Muscle of leg (tissue), 3 donors: ENCODE measurements at regions not wholly inside any gene's neighbourhood (a gene's known extent, or its start where the extent isn't known, plus 50 kb on each side); places are given as distances from the start of the nearest gene placed in this dataset.
"Not testable (repeated sequence)": the region's sequence is repeated elsewhere in the genome, so short reads cannot be mapped to it uniquely, and the experiment has no call there.

Experiments used
- DNase-seq: peaks from one replicate; pipeline ENCODE4 v3.0.0; 2013
- H3K27ac ChIP-seq: one replicate; pipeline ENCODE4 v1.5.1; 2013; ENCODE audit warnings: mild to moderate bottlenecking, low read length, control low read depth
- H3K27me3 ChIP-seq: one replicate; pipeline ENCODE4 v1.6.1; 2013; ENCODE audit warnings: low read length; ENCODE audit not compliant: control insufficient read depth, insufficient read depth
- H3K36me3 ChIP-seq: one replicate; pipeline ENCODE4 v1.6.1; 2013; ENCODE audit warnings: low read length; ENCODE audit not compliant: control insufficient read depth, insufficient read depth
- H3K4me1 ChIP-seq: one replicate; pipeline ENCODE4 v1.6.1; 2013; ENCODE audit warnings: low read length; ENCODE audit not compliant: control insufficient read depth, insufficient read depth
- H3K4me3 ChIP-seq: one replicate; pipeline ENCODE4 v1.5.1; 2013; ENCODE audit warnings: low read length, control low read depth
- H3K9me3 ChIP-seq: replicated peaks from 2 replicates; pipeline ENCODE4 v1.6.1; 2013; ENCODE audit warnings: low read depth, low read length; ENCODE audit not compliant: control insufficient read depth
- WGBS: methylation state at CpG from one replicate; pipeline ENCODE4 v1.1.5; 2013; ENCODE audit warnings: missing lambda C conversion rate; ENCODE audit not compliant: insufficient coverage; 5-methylcytosine and 5-hydroxymethylcytosine counted together

DNA sequence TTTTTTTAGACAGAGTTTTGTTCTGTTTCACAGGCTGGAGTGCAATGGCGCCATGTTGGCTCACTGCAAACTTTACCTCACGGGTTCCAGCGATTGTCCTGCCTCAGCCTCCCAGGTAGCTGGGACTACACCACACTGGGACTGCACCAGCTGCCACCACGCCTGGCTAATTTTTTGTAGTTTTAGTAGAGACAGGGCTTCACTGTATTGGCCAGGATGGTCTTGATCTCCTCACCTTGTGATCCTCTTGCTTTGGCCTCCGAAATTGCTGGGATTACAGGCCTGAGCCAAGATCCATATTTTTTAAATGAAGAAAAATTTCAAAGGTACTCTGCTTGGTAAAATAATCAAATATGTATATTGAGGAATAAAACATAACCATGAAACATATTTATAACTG, 195.8 kb upstream of the TPTE start:
- H3K4me1 ChIP-seq, DNase-seq, H3K4me3 ChIP-seq, H3K27me3 ChIP-seq, H3K27ac ChIP-seq, H3K36me3 ChIP-seq: not testable (repeated sequence)
- H3K9me3 ChIP-seq, result peaks cover 35% of the 10 kb centered on the region
- 73% methylated on average over 4 of the region's 5 CpGs for WGBS

DNA sequence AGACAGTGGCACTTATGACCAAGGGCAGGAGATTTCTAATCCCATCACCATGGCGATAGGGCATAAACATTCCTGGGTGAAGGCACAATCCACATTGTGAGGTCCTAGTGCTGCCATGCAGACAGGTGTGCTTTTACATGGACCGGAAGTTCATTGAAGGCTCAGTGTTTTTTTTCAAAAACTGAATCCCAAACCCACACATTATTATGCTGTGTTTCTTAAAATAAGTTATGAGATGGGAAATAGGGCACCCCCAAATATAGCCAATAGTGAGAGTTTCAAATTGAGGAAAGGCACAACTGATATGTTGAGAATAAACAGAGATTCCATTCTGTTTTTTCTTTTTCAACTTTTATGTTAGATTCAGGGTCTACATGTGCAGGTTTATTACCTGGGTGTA, 195.2 kb upstream of the TPTE start:
- not testable (repeated sequence) for H3K27ac ChIP-seq, H3K27me3 ChIP-seq, H3K36me3 ChIP-seq, H3K4me3 ChIP-seq, H3K4me1 ChIP-seq, DNase-seq
- WGBS, result 85% methylated on average over 1 of the region's 2 CpGs
- peaks cover 41% of the 10 kb centered on the region for H3K9me3 ChIP-seq

DNA sequence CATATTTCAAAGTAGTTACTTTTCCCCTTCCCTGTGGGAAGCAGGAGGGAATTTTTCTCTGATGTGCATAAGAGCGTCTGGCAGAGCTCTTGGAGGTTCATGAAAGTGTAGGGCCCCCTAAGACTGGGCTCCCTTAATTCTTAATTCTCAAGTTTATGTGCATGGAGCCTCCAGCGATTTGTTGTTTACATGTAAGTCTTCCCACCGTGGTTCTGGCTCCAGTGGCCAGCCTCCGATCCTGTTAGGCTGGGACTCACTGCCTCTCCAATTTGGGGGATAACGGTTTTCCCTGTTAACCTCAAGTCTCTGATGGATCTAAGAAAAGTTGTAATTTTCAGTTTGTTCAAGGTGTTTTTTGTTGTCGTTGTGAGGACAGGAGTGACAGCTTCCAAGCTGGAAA, 192.7 kb upstream of the TPTE start:
- H3K36me3 ChIP-seq, H3K4me1 ChIP-seq, DNase-seq, H3K27ac ChIP-seq, H3K4me3 ChIP-seq, H3K27me3 ChIP-seq: not testable (repeated sequence)
- 63% methylated on average over 4 of the region's 6 CpGs for WGBS
- H3K9me3 ChIP-seq, result peaks cover 49% of the 10 kb centered on the region

DNA sequence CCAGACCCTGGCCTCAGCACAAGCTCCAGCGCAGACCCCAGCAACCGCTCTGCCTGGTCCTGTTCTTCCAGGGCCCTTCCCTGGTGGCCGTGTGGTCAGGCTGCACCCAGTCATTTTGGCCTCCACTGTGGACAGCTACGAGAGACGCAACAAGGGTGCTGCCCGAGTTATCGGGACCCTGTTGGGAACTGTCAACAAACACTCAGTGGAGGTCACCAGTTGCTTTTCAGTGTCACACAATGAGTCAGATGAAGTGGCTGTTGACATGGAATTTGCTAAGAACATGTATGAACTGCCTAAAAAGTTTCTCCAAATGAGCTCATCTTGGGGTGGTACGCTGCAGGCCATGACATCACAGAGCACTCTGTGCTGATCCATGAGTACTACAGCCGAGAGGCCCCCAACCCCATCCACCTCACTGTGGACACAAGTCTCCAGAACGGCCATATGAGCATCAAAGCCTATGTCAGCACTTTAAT, 190.7 kb upstream of the TPTE start:
- not testable (repeated sequence) for H3K4me3 ChIP-seq, H3K4me1 ChIP-seq, H3K27me3 ChIP-seq, H3K36me3 ChIP-seq, H3K27ac ChIP-seq, DNase-seq
- peaks cover 48% of the 10 kb centered on the region for H3K9me3 ChIP-seq
- WGBS, result 85% methylated on average over 9 of the region's 10 CpGs

DNA sequence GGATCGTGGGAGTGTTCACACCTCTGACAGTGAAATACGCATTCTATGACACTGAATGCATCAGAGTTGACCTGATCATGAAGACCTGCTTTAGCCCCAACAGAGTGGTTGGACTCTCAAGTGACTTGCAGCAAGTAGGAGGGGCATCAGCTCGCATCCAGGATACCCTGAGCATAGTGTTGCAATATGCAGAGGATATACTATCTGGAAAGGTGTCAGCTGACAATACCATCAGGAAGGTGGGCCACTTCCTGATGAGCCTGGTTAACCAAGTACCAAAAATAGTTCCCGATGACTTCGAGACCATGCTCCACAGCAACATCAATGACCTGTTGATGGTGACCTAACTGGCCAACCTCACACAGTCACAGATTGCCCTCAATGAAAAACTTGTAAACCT, 190.2 kb upstream of the TPTE start:
- WGBS, result 85% methylated on average over 5 of the region's 5 CpGs

DNA sequence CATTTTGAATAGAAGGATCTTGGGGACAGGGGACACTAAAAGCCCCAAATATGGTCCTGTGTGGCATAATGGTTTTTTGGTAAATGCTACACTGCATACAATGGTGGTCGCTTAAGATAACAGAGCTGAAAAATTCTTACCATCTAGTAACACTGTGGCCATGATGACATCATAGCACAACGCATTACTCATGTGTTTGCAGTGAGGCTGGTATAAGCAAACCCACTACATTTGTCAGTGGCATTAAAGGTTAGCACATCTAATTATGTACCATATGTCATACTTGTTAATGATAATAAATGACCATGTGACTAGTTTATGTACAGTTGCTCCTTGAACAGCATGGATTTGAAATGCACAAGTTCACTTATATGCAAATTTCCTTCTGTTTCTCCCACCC, 188.4 kb upstream of the TPTE start:
- H3K27ac ChIP-seq, H3K4me3 ChIP-seq, H3K4me1 ChIP-seq, DNase-seq, H3K36me3 ChIP-seq, H3K27me3 ChIP-seq: not testable (repeated sequence)
- H3K9me3 ChIP-seq, result peaks cover 40% of the 10 kb centered on the region
- no CpG with 5 or more reads among the region's 2 CpGs for WGBS

More for the DNA sequence above, 190.2 kb upstream of the TPTE start:
- peaks cover 45% of the 10 kb centered on the region for H3K9me3 ChIP-seq
- H3K36me3 ChIP-seq, H3K27me3 ChIP-seq, H3K4me3 ChIP-seq, DNase-seq, H3K27ac ChIP-seq, H3K4me1 ChIP-seq: not testable (repeated sequence)

DNA sequence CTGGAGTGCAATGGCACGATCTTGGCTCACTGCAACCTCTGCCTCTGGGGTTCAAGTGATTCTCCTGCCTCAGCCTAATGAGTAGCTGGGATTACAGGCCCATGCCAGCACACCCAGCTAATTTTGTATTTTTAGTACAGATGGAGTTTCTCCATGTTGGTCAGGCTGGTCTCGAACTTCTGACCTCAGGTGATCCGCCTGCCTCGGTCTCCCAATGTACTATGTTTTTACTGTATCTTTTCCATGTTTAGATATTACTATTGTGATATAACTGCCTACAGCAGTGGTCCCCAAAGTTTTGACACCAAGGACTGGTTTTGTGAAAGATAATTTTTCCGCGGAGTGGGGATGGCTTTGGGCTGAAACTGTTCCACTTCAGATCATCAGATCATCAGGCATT, 187.0 kb upstream of the TPTE start:
- H3K9me3 ChIP-seq, result peaks cover 46% of the 10 kb centered on the region
- H3K27ac ChIP-seq, H3K4me1 ChIP-seq, H3K27me3 ChIP-seq, H3K36me3 ChIP-seq, DNase-seq, H3K4me3 ChIP-seq: not testable (repeated sequence)
- WGBS, result no CpG with 5 or more reads among the region's 6 CpGs

DNA sequence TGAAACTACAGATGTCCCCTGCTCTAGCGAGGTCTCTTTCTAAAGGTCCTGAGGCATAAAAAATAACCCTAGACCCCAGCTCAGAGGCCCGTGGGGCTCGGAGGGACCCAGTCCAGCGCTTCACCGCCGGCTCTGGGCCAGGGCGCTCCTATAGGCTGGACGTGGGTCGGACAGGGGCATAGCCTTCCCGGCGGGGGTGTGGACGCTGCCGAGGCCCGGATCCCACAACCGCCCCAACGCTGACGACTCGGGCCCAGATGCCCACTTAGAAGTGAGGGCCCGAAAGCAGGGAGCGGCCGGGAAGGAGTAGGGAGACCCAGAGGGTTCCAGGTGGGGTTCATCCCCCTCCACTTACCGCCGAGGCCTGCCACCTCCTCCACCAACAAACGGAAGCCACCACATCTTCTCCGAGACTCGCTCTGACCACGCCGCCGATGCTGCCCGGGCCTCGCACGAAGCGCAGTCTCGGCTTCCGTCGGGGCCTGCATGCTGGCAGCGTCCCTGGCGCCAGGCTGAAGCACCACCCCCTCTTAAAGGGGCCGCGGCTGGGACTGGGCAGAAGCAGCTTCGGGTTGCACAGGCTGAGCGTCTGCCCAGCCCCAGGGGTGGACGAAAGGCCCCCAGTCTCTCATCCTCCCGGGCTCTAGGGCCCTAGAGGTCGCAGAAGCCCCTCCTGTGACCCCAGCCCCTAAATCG, 179.0 kb upstream of the TPTE start:
- not testable (repeated sequence) for H3K4me3 ChIP-seq, H3K4me1 ChIP-seq, H3K27me3 ChIP-seq, DNase-seq, H3K27ac ChIP-seq, H3K36me3 ChIP-seq
- 79% methylated on average over 16 of the region's 46 CpGs for WGBS
- H3K9me3 ChIP-seq, result peaks cover 58% of the 10 kb centered on the region

DNA sequence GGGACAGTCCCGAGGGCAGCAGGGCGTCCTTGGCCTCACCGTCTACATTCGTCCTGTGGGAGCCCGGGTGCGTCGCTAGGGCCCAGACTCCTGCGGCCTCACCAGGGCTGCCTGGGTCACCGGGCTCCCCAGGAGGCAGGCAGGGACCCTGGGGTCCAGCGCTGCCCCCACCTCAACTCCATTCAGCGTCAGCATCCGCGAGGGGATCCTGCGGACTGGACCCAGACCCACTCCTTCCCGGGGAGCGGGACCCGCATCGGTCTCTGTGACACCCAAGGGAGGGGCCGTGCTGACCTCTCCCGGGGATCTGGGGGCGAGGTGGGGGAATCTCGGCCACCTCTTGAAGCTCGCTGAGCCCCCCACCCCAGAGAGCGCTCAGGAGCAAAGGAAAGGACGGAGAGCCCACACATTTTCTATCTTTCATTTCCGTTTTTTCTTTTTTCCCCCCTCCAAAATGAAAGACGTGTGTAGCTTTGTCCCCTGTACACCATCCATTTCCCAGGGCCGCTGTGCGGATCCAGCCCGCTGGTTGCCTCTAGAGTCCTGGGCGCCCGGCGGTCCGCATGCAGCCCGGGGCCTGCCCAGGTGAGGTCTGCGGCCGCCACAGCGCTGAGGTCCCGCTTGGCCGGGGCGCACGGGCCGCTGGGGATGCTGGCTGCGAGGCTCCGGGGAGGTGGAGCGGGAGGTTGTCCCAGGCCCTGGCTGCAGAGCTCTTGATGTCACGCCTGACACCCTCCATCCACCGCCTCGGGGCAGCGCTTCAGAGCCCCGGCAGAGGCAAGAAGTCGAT, 178.0 kb upstream of the TPTE start:
- not testable (repeated sequence) for H3K4me1 ChIP-seq, H3K27me3 ChIP-seq, H3K4me3 ChIP-seq, H3K36me3 ChIP-seq, H3K27ac ChIP-seq, DNase-seq
- WGBS, result 81% methylated on average over 30 of the region's 52 CpGs
- H3K9me3 ChIP-seq, result peaks cover 59% of the 10 kb centered on the region

DNA sequence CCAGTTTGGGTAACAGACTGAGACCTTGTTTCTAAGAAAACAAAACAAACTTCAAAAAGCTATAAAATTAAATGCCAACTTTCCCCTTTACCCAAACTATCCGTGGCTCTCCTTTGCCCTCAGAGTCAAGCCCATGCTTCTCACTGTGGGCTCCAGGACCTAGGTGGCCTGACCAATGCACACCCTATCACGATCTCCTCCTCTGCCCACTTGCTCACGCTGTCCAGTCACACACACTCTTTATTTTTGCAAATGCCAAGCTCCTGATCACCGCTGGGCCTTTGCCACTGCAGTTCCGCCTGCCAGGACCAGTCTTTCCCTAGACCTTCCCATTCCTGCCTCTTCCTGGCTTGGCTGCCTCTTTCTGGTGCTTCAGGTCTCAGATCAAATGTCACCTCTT, 177.1 kb upstream of the TPTE start:
- DNase-seq, H3K27ac ChIP-seq, H3K4me3 ChIP-seq, H3K4me1 ChIP-seq, H3K27me3 ChIP-seq, H3K36me3 ChIP-seq: not testable (repeated sequence)
- peaks cover 52% of the 10 kb centered on the region for H3K9me3 ChIP-seq
- WGBS, result 40% methylated on average over 5 of the region's 5 CpGs
